Tibial nerve (tissue), 3 donors: ENCODE measurements at regions not wholly inside any gene's neighbourhood (a gene's known extent, or its start where the extent isn't known, plus 50 kb on each side); places are given as distances from the start of the nearest gene placed in this dataset.

Source experiments
- POLR2A ChIP-seq, 2 donors: fragments of 450-650 bp; IDR thresholded peaks; one replicate each; pipeline ENCODE4 v1.6.1; 2017; ENCODE audit warnings: antibody characterized with exemption in 2 of 2, mild to moderate bottlenecking in 2 of 2, moderate library complexity in 2 of 2
- TF ChIP-seq, protein P1 (sequence below), 5 experiments: fragments of 200-600 bp in 3 of 5; fragments of 450-650 bp in 2 of 5; sonication (generic) in 3 of 5; IDR thresholded peaks; one replicate each; pipeline ENCODE4 v1.5.1; 2016 to 2019; ENCODE audit warnings: antibody characterized with exemption in 5 of 5, mild to moderate bottlenecking in 3 of 5, moderate library complexity in 2 of 5

DNA sequence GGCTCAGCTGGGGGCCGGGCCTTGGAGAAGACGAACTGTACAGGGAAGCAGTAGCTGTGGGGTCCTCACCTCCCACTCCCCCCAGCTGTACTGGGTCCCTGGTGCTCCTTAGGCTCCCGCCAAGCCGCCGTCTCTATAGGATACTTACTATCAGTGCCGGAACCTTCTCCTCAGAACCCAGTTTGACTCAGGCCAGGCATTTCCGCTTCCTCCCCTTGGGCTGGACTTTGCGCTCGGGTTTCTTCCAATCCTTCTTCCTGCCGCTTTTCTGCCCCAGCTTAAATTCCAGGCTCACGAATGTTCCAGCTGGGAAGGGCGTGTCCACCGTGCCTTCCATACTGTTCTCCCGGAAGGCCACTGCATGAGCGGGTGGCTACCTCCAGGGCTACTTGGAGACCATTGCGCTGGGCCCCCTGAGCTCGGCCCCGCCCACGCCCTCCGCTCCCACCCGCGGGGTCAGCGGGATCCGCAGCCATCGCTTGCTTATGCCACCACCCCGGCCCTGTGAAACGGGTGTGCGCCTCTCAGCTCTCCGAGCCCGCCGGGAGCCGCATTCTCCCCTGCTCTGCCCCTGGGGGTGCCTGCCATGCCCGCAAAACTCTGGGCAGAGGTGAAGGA lies 1795.9 kb downstream of the TP53TG3F start:
- TF ChIP-seq, protein P1, sequence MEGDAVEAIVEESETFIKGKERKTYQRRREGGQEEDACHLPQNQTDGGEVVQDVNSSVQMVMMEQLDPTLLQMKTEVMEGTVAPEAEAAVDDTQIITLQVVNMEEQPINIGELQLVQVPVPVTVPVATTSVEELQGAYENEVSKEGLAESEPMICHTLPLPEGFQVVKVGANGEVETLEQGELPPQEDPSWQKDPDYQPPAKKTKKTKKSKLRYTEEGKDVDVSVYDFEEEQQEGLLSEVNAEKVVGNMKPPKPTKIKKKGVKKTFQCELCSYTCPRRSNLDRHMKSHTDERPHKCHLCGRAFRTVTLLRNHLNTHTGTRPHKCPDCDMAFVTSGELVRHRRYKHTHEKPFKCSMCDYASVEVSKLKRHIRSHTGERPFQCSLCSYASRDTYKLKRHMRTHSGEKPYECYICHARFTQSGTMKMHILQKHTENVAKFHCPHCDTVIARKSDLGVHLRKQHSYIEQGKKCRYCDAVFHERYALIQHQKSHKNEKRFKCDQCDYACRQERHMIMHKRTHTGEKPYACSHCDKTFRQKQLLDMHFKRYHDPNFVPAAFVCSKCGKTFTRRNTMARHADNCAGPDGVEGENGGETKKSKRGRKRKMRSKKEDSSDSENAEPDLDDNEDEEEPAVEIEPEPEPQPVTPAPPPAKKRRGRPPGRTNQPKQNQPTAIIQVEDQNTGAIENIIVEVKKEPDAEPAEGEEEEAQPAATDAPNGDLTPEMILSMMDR (IDR thresholded peaks at IDR 0.05): no peak
- no peak for TF ChIP-seq POLR2A (IDR thresholded peaks at IDR 0.05)
